Left hindlimb (tissue), 1 donor: ENCODE measurements at regions not wholly inside any gene's neighbourhood (a gene's known extent, or its start where the extent isn't known, plus 50 kb on each side); places are given as distances from the start of the nearest gene placed in this dataset.

Experiments used
- DNase-seq: peaks from one replicate; pipeline ENCODE4 v3.0.0-alpha.2; 2018

GRCh38 chr7:20952916-20953315, 166.2 kb upstream of the SP8 start:
- no peak for DNase-seq

GRCh38 chr7:20954711-20955619, 168.3 kb upstream of the SP8 start:
- DNase-seq, result peak; percentile 28

GRCh38 chr7:20958572-20958971, 171.9 kb upstream of the SP8 start:
- DNase-seq, result no peak

GRCh38 chr7:20959281-20959680, 172.6 kb upstream of the SP8 start:
- DNase-seq, result no peak

- DNase-seq, result no peak
These were observed 177.0 kb upstream of the SP8 start for GRCh38 chr7:20963556-20964280.

GRCh38 chr7:20964281-20964918, 177.7 kb upstream of the SP8 start:
- no peak for DNase-seq

- DNase-seq, result no peak
These were observed 184.5 kb upstream of the SP8 start for GRCh38 chr7:20971219-20971618.

- no peak for DNase-seq
These were observed 193.5 kb upstream of the SP8 start for GRCh38 chr7:20980232-20980631.

GRCh38 chr7:20980668-20981264, 194.1 kb upstream of the SP8 start:
- no peak for DNase-seq

GRCh38 chr7:20988340-20988739, 201.7 kb upstream of the SP8 start:
- no peak for DNase-seq

- no peak for DNase-seq
These were observed 204.9 kb upstream of the SP8 start for GRCh38 chr7:20991544-20991943.

- no peak for DNase-seq
These were observed 207.0 kb upstream of the SP8 start for GRCh38 chr7:20993693-20994092.

GRCh38 chr7:20998309-20998708, 211.6 kb upstream of the SP8 start:
- DNase-seq, result no peak

- DNase-seq, result no peak
These were observed 224.5 kb upstream of the SP8 start for GRCh38 chr7:21011153-21011552.

GRCh38 chr7:21013765-21014539, 227.3 kb upstream of the SP8 start:
- DNase-seq, result no peak

GRCh38 chr7:21020667-21021066, 234.0 kb upstream of the SP8 start:
- no peak for DNase-seq

GRCh38 chr7:21023841-21024484, 237.3 kb upstream of the SP8 start:
- DNase-seq, result no peak

GRCh38 chr7:21024485-21024867, 237.8 kb upstream of the SP8 start:
- DNase-seq, result no peak

GRCh38 chr7:21028186-21028585, 241.5 kb upstream of the SP8 start:
- DNase-seq, result no peak

GRCh38 chr7:21028599-21028998, 241.9 kb upstream of the SP8 start:
- no peak for DNase-seq

- no peak for DNase-seq
These were observed 242.3 kb upstream of the SP8 start for GRCh38 chr7:21029006-21029405.
